ENCODE measurements at regions not wholly inside any gene's neighbourhood (a gene's known extent, or its start where the extent isn't known, plus 50 kb on each side); places are given as distances from the start of the nearest gene placed in this dataset.

DNA sequence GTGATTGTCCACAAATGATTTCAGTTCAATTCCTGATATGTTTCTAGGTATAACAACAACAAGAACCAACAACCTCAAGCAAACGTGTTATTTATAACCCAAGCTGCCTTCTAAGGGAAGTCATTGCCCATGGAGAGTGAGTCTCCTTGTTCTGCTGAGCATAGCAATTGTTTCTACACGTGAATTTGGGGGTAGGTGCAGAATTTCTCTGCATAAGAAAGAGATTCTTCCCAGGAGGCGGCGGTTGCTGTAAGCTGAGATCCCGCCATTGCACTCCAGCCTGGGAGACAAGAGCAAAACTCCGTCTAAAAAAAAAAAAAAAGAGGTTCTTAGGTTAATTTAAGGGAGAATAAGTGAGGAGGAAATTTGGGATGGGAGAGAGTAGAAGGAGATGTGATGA lies 226.5 kb upstream of the PELI2 start:
- TF ChIP-seq, protein P1, sequence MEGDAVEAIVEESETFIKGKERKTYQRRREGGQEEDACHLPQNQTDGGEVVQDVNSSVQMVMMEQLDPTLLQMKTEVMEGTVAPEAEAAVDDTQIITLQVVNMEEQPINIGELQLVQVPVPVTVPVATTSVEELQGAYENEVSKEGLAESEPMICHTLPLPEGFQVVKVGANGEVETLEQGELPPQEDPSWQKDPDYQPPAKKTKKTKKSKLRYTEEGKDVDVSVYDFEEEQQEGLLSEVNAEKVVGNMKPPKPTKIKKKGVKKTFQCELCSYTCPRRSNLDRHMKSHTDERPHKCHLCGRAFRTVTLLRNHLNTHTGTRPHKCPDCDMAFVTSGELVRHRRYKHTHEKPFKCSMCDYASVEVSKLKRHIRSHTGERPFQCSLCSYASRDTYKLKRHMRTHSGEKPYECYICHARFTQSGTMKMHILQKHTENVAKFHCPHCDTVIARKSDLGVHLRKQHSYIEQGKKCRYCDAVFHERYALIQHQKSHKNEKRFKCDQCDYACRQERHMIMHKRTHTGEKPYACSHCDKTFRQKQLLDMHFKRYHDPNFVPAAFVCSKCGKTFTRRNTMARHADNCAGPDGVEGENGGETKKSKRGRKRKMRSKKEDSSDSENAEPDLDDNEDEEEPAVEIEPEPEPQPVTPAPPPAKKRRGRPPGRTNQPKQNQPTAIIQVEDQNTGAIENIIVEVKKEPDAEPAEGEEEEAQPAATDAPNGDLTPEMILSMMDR (IDR thresholded peaks at IDR 0.05), result no peak
- TF ChIP-seq POLR2A (IDR thresholded peaks at IDR 0.05), result no peak
